ENCODE measurements at regions not wholly inside any gene's neighbourhood (a gene's known extent, or its start where the extent isn't known, plus 50 kb on each side); places are given as distances from the start of the nearest gene placed in this dataset.
"Not testable (repeated sequence)": the region's sequence is repeated elsewhere in the genome, so short reads cannot be mapped to it uniquely, and the experiment has no call there.

GRCh38 chr5:126677121-126677520 is 76.4 kb downstream of the PHAX start:
- no peak for DNase-seq (ENCODE audit: low spot score)

DNA sequence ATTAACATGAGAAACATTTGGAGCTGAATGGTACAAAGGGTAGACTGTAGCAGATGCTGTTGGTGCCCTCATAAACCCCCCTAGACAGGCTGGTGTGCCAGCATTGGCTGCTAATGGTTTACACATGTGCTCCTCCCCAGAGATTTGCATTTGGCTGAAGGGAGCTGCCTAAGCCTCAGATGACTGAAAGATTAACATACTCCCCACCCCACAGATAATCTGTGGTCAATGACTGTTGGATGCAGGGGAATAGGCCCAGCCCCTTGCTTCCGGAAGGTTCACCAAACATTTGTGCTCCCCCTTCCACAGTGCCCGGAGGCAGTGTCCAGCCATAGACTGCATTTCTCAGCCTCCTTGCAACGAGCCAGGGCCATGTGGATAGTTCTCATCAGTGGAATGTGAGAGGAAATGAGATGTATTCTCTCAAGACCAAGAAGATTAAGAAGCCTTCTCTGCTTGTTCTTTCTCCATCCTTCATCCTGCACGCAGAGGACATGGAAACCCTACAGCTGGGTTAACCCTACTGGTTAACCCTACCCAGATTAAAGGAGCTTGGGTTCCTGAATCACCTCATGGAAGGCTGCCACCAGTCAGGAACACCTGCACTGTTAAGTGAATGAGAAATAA is 79.6 kb downstream of the PHAX start:
- DNase-seq (ENCODE audit: low spot score), result peak; percentile 73

DNA sequence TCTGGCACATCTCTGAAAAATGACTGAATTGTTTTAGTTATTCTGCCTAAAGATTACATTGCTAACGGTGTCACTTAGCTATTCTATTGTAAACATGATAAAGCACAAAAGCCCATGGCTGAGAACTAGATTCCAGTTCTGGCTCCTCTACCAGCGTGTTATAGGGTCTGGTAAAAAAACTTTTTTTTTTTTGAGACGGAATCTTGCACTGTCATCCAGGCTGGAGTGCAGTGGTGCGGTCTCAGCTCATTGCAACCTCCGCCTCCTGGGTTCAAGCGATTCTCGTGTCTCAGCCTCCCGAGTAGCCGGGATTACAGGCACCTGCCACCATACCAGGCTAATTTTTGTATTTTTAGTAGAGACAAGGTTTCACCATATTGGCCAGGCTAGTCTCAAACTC is 80.6 kb downstream of the PHAX start:
- DNase-seq (ENCODE audit: low spot score), result not testable (repeated sequence)

DNA sequence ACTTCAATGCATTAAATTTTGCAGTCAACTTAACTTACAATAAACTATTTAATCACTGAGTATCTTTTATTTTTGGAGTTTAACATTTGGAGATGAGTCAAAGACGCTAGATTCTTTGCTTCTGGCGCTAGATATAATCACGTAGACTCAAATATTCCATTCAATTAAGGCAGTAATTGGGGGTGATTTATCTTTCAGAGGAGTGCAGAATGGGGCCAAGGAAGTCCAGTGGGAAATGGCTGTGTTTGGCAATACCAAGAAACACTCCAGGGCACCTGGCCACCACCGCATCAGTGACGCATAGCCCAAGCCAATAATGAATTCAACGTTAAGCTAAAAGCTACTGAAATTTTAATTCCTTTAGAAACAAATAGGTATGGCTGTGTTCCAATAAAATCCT is 81.2 kb downstream of the PHAX start:
- DNase-seq (ENCODE audit: low spot score), result no peak

- DNase-seq (ENCODE audit: low spot score), result no peak
Observed at GRCh38 chr5:126682856-126683255, 82.1 kb downstream of the PHAX start.

- DNase-seq (ENCODE audit: low spot score), result no peak
Observed at GRCh38 chr5:126683912-126684311, 83.2 kb downstream of the PHAX start.

GRCh38 chr5:126684656-126685442 is 84.1 kb downstream of the PHAX start:
- not testable (repeated sequence) for DNase-seq (ENCODE audit: low spot score)

DNA sequence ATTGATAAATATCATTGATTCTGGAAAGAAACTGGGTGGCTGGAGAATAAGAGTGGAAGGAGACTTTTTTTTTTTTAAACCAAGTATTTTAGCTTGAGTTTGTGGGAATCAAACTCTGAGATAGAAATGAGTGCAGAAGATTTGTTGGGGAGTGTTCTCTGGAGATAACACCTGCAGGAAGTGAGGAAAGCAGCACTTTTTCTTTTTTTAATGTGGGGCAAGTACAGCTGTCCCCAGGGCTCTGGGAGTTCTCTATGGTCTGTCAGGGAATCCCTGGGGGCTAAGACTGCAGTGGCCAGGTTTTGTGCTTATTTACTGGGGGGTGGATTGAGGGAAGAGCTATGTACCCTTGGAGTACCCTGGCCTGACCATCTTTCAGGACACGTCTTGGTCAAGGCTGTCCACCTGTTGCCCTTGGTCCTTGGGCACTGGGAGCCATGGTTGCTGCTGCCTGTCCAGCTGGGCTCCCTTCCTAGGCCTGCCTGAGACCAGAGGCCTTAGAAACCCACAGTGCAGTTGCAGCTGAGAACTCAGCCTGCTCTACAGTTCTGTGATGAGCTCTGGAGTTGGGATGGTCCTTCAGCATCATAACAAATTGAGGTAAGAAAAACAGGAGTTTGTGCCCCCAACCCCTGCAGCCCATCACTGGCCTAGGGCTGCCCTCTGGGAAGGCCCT is 85.8 kb downstream of the PHAX start:
- no peak for DNase-seq (ENCODE audit: low spot score)

DNA sequence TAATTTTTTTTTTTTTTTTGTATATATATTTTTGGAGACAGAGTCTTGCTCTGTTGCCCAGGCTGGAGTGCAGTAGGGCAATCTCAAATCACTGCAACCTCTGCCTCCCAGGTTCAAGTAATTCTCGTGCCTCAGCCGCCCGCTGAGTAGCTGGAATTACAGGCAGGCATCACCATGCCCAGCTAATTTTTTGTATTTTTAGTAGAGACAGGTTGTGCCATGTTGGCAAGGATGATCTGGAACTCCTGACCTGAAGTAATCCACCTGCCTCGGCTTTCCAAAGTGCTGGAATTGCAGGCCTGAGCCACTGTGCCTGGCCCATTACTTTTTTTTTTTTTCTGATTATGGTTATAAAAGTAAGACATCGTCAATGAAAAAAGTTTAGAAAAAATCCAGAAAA is 84.0 kb upstream of the LMNB1 start:
- no peak for DNase-seq (ENCODE audit: low spot score)

- DNase-seq (ENCODE audit: low spot score), result no peak
Observed at GRCh38 chr5:126693806-126694205, 83.1 kb upstream of the LMNB1 start.

DNA sequence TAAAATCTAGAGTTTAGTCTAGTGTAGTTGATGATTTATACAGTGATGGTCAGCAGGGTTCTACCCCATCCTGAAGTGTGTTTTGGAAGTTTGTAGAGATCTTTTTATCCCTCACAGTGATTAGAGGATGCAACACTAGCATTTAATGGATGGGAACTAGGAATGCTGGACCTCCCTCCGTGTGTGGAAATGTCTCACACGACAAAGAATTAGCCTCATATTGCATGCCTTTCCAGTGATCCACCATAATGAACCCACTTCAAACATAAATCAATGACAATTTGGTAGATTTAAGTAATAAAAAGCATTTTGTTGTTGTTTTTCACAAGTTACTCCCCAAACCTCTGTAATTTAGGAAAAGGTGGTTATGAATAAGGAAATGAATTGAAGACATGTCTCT is 82.5 kb upstream of the LMNB1 start:
- peak; percentile 53 for DNase-seq (ENCODE audit: low spot score)

DNA sequence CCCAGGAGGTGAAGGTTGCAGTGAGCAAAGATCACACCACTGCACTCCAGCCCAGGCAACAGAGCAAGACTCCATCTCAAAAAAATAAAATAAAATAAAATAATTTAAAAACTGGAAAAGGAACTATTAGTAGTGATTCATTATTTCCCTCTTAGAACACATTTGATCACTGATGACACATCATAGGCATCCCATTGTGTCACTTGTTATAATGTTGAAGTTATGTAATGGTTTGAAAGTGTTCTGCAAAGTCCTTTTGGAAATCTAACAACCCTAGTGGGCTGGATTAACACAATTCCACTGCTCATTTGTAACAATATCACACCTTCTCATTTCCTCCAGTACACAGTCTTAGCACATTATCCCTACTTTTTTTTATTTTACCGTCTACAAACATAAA is 81.8 kb upstream of the LMNB1 start:
- DNase-seq (ENCODE audit: low spot score), result peak; percentile 15

DNA sequence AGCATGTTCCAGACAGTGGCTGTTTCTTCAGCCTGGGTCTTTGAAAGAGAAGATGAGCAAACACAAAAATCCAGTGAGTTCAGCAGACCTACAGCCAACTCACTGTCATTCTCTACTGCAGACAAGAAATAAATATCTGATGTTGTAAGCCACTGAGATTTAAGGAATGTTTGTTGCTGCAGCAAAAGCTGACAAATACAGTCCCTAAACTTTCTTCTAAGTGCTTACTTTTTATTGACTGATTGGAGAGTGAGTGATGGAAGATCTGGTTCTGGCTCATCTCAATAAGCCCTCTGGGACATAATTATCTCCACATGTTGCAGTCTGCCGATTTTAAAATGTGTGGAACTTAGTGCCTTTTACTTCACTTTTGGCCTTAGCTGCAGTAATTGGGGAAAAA is 69.9 kb upstream of the LMNB1 start:
- DNase-seq (ENCODE audit: low spot score), result no peak

DNA sequence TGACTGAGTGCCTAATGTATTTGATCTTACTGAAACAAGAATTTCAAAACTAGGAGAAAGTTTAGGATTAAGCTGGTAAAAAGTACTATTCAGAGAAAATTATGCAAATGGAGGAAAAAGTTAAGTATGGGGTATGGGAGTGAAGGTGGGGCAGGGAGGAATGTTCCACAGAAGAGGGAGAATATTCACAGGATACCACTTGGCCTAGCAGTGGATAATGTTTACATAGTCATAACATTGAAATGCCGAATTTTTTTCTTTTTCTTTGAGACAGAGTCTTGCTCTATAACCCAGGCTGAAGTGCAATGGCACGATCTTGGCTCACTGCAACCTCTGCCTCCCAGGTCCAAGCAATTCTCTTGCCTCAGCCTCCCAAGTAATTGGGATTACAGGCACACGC is 61.2 kb upstream of the LMNB1 start:
- no peak for DNase-seq (ENCODE audit: low spot score)

DNA sequence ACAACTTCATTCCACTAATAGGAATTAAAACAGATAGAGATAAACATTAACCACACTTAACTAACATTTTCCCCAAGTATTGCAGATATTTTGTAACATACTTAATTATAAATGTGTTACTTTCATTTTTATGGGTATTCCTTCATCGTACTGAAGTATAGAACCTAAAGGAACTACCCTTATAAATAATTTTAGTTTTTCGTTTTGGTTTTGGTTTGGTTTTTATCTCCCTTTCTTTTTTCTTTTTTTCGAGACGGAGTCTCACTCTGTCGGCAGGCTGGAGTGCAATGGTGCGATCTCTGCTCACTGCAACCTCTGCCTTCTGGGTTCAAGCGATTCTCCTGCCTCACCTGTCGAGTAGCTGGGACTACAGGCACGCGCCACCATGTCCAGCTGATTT is 60.1 kb upstream of the LMNB1 start:
- no peak for DNase-seq (ENCODE audit: low spot score)

DNA sequence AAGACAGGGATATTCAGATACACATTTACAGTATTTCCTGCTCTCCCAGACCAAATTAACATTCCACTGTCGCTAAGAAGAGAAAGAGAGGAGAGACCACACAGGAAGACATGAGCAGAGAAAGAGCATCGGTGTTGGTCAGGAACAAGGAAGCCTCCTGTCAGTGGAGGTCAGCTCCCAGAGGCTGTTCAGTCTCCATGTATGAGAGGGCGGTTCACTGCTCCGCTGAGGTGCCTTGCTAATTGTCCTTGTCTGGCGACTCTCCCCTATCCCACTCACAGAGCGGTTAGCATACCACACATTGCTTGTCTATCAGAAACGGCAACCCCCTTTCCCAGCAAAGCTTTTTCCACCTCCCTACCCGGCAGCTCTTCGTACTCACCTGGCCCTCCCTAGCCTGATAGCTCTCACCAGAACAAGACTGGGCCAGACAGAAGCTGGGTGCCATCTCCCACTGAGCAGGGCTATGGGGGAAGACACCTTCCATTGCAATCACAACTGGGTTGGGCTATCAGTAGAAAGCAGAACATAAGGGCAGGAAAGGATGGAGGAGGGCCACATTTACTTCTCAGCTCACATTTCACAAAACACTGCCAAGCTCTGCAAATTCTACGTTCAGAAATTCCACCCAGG is 58.6 kb upstream of the LMNB1 start:
- DNase-seq (ENCODE audit: low spot score), result no peak

DNA sequence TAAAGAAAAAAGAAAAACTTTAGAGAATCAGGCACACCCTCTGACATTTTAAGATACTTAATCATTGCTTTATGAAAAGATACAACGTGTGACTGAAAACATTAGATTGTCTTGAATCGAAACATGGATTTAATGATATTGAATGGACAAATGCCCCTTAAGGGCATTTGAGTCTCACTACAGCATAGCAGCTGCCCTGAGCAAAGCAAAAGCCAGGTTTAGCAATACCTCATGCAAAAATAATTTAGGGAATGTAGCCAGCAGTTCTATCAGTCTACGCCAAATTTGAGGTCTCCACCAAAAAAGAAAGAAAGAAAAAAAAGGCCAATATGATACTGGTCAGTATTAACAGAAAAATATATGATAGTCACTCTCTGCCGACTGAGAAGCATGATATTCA is 56.6 kb upstream of the LMNB1 start:
- no peak for DNase-seq (ENCODE audit: low spot score)

GRCh38 chr5:126723643-126724042 is 53.3 kb upstream of the LMNB1 start:
- no peak for DNase-seq (ENCODE audit: low spot score)
